HG03469 (cell line): ENCODE measurements at regions not wholly inside any gene's neighbourhood (a gene's known extent, or its start where the extent isn't known, plus 50 kb on each side); places are given as distances from the start of the nearest gene placed in this dataset.

Experiments used
- ATAC-seq: cut with Tn5 transposase; IDR thresholded peaks from one replicate; pipeline ENCODE4 v1.9.1; 2021; ENCODE audit warnings: mild to moderate bottlenecking, moderate library complexity, moderate number of reproducible peaks; ENCODE audit not compliant: unreplicated experiment

GRCh38 chr3:127105587-127105986 is 87.3 kb upstream of the PRR23E start:
- no peak for ATAC-seq

GRCh38 chr3:127106053-127106452 is 86.9 kb upstream of the PRR23E start:
- no peak for ATAC-seq

- no peak for ATAC-seq
Observed at GRCh38 chr3:127106456-127106855, 86.5 kb upstream of the PRR23E start.

GRCh38 chr3:127107002-127107401 is 85.9 kb upstream of the PRR23E start:
- no peak for ATAC-seq

GRCh38 chr3:127107491-127108375 is 85.2 kb upstream of the PRR23E start:
- ATAC-seq = no peak

GRCh38 chr3:127108796-127109195 is 84.1 kb upstream of the PRR23E start:
- ATAC-seq = no peak

- ATAC-seq = no peak
Observed at GRCh38 chr3:127110982-127111693, 81.8 kb upstream of the PRR23E start.

- no peak for ATAC-seq
Observed at GRCh38 chr3:127112796-127113570, 79.9 kb upstream of the PRR23E start.

- no peak for ATAC-seq
Observed at GRCh38 chr3:127113571-127113891, 79.4 kb upstream of the PRR23E start.

- no peak for ATAC-seq
Observed at GRCh38 chr3:127114337-127115070, 78.4 kb upstream of the PRR23E start.

GRCh38 chr3:127115691-127116351 is 77.1 kb upstream of the PRR23E start:
- ATAC-seq = no peak

- ATAC-seq = no peak
Observed at GRCh38 chr3:127118366-127118765, 74.6 kb upstream of the PRR23E start.

GRCh38 chr3:127119693-127120464 is 73.1 kb upstream of the PRR23E start:
- ATAC-seq = no peak

GRCh38 chr3:127120851-127121647 is 71.9 kb upstream of the PRR23E start:
- ATAC-seq = no peak

GRCh38 chr3:127121885-127122284 is 71.0 kb upstream of the PRR23E start:
- no peak for ATAC-seq

GRCh38 chr3:127123533-127123932 is 69.4 kb upstream of the PRR23E start:
- ATAC-seq = no peak

- no peak for ATAC-seq
Observed at GRCh38 chr3:127124120-127124519, 68.8 kb upstream of the PRR23E start.

GRCh38 chr3:127131424-127132170 is 61.3 kb upstream of the PRR23E start:
- no peak for ATAC-seq
